HG03139 (cell line): ENCODE measurements at regions not wholly inside any gene's neighbourhood (a gene's known extent, or its start where the extent isn't known, plus 50 kb on each side); places are given as distances from the start of the nearest gene placed in this dataset.
"Not testable (repeated sequence)": the region's sequence is repeated elsewhere in the genome, so short reads cannot be mapped to it uniquely, and the experiment has no call there.

ENCODE experiments used
- ATAC-seq: cut with Tn5 transposase; IDR thresholded peaks from one replicate; pipeline ENCODE4 v1.9.1; 2021; ENCODE audit not compliant: unreplicated experiment

DNA sequence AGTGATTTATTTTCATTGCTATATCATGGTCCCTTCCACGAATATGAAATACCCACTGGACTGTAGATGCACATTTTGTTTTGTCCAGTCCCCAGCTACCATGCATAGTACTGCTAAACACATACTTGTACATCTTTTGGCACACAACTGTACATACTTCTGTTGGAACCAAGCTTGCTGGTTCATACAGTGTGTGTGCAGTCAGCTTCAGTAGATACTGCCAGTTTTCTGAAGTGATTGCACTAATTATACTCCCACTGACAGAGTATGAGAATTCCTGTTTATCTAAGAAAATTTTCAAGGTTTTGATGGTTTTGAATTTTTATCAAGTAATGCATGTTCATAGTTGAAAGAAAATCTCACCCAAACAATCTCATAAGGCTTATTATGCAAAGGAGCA, 100.7 kb upstream of the LMCD1 start:
- no peak for ATAC-seq

DNA sequence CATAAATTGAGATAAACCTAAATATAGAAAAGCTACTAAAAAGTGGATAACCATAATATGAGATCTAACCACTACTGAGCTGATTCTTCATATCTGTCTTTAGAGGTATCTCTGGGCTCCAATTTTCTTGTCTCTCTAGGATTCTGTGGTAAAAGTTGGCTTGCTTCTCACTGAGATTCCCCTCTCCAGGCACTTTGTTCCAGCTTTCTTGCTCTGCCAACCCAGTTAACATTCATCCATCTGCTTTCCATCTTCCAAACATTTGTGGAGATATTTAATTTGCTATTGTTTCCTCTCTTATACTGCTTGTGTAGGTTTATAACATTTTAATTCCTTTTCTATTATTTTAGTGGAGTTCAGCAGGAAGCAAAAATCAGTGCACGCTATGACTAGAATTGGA, 97.6 kb upstream of the LMCD1 start:
- no peak for ATAC-seq

DNA sequence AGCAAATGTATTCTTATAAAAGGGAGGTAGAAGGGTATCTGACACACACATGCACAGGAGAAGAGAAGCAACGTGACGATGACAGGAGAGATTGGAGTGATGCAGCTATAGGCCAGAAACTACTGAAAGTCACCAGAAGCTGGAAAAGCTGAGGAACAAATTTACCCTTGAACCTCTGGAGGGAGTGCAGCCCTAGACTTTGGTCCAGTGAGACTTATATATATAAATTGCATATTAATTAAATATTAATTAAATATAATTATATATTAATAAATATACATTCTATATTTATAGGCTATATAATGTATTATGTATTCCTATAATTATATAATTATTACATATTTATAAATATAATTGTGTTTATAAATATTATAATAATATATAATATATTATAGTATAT, 96.5 kb upstream of the LMCD1 start:
- no peak for ATAC-seq

DNA sequence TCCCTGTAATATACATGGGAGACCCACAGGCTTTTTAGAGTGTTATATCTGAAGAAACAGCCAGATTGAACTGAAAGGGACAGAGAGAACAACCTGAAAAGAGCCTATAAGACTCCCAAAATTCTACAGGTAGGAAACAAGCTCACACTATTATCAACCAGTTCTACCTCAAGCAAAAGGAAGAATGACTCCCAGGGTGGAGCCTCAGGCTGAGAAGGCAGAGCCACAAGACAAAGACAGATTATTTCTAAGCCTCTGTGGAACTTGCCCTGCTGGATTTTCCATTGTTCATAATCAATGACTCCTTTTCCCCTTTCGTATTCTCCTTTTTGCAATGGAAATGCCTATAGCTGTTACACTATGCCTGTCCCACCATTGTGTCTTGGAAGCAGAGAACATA, 95.1 kb upstream of the LMCD1 start:
- ATAC-seq, result no peak

DNA sequence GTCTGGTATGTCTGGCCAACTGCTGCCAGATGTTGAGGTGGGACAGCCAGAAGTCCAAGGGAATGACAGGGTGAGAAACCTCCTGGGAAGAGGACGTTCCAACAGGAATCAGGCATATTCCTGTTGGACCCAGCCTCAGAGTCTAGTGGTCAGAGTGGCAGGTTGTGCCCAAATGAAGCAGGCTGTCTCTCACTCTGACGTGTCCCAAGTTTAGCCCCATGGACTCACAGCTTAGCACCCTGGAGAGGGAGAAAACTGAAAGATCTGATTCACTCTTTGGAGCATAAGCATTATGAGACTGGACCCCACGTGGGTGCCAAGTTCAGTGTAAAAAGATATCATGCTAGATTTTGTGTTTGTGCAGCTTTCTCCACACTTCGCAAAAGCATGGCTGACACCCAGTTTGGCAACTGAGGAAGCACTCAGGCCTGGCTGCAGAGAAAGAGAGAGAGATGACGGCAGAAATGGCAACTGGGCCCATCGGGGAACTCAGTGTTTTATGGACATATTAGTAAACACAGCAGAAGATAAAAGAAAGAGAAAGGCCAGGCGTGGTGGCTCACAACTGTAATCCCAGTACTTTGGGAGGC, 88.2 kb upstream of the LMCD1 start:
- ATAC-seq, result no peak

DNA sequence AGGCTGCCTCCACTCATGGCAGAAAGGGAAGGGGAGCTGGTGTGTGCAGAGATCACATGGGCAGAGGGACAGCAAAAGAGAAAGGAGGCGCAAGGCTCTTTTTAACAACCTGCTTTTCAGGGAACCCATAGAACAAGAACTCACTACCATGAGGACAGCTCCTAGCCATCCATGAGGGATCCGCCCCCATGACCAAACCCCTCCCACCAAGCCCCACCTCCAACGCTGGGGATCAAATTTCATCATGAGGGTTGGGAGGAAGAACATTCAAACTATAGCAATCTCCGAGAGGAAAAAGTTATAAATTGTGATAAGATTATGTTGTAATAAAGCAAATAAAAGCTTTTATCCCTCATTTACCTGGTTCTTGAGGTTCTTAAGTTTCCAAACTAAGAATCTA, 84.7 kb upstream of the LMCD1 start:
- no peak for ATAC-seq

DNA sequence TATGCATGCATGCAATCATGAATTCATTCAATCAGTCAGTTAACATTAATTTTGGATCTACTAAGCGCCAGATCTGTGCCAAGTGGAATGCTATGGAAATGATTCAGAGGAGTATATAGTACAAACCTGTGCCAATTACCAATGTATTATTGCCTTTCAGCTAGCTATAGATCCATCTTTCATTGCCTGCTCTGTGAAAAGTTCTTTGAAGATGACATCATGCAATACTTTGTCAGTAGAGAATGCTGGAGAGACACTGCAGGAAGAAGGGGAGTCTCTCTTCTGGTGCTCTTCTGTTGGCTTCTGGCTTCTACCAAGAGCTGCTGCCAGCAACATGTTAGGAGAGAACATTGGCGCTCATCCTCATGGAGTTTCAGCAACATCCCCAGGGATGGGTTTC, 81.0 kb upstream of the LMCD1 start:
- no peak for ATAC-seq

DNA sequence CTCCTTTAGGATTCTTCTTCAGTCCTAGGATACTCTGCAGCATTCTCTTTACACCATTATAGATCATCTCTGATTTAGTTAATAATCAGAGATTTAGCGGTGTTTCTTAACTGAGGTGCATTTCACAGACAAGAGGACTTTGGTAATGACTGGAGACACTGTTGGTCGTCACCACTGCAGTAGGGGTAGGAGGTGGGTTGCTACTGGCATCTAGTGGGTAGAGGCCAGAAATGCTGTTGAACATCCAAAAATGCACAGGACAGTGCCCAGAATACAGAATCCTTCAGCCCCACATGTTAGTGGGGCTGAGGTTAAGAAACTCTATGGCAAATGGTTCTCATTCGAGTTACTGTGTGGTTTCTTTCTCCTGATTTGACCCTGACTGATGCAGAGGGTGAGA, 80.4 kb upstream of the LMCD1 start:
- no peak for ATAC-seq

DNA sequence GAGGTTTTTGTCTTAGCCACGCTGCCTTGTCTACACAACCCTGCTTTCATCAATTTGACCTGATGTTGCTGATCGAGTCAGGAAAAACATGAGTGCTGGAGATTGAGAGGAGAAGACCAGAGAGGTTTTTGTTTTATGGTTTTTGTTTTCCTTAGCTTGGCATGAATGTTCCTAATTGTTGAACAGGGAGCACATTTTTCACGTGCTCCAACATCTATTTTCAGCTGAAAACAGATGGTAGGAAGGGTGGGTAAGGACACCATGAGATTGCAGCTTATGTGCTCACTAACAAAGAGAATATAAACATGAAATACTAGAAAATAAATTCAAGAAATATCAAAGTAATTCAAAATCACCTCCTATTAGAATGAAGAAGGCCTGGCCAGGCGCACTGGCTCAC, 79.9 kb upstream of the LMCD1 start:
- no peak for ATAC-seq

DNA sequence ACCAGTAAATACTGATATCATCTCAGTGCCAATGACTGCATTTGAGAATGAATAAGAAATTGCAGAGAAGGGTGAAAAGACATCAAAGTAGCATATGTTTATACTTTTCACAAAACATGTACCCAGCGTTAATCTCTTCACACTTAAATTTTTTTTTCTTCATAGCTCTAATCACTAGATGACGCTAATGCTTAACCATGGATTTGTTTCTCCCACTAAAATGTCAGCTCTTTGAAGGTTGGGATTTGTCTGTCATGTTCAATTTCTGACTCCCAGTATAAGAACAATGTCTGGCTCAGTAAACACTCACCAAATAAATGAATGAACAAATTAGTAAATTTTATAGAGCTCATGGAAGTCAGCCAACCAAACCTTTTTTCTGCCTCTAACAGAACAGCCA, 78.3 kb upstream of the LMCD1 start:
- ATAC-seq, result no peak

DNA sequence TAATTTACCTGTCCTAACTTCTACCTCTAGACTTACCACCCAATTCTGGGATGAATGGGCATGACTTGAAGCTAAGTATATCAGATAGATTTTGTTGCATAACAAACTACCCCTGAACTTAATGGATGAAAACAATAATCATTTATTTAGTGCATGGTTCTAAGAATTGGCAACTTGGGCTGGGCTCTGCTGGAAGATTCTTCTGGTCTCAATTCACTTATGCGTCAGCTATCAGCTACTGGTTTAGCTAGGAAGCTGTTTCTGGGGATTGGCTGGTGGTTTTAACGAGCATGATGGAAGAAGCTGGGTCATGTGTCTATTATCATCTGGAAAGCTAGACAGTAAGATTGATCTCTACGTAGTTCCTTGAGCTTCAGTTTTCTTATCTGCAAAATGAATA, 77.3 kb upstream of the LMCD1 start:
- no peak for ATAC-seq

DNA sequence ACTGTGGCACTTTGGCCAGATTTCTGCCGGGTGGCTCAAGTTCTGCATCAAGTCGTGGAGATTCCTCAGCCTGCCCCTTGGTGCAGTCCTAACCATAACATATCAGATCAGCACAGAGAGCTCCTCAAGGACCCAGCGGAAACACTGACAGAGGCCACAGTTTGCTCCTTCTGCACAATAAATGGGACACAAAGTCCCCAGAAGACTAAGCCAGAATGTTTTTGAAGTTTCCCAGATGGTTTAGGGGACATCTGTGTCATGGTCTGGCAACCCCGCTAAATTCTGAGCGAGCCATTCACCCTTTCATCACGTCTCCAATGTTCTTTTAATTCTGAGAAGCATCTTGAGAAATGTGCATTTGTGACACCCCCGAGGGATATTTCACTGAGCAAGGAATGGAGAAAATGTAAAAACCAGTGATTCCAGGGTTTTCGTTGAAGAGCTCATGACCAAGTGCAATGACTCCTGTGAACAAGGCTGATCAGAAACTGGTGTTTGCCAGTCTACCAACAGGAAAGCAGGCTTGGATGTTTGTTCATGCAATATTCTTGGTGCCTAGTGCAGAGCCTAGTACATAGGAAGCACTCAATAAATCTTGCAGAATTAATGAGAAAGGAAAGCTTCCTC, 64.8 kb upstream of the LMCD1 start:
- no peak for ATAC-seq

DNA sequence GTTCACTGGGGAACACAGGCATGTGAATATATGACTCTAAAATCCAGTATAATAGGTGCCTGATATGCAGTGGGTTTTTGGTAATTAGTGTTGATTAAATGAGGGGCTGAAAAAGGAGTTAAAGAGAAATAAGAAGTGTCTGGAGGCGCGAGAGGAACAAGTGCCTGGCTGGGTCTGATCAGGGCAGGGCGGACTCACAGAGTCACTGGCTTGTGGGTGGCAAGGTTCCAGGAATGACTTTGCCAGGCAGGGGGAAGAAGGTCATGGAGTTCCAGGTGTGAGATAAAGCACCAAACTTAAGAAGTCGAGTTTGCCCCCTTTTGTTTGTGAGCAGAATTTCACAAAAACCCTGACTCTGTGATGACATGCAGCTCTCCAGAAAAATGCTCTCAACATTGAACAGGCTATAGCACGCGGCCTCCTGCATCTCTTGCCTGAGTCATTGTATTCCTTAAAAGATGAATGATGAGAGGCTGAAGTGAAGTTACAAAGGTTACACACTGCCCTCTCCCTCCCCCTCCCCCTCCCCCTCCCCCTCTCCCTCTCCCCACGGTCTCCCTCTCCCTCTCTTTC, 63.0 kb upstream of the LMCD1 start:
- ATAC-seq, result no peak

DNA sequence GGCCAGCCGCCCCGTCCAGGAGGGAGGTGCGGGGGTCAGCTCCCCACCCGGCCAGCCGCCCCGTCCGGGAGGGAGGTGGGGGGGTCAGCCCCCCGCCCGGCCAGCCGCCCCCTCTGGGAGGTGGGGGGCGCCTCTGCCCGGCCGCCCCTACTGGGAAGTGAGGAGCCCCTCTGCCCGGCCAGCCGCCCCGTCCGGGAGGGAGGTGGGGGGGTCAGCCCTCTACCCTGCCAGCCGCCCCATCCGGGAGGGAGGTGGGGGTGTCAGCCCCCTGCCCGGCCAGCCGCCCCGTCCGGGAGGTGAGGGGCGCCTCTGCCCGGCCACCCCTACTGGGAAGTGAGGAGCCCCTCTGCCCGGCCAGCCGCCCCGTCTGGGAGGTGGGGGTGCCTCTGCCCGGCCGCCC, 61.5 kb upstream of the LMCD1 start:
- ATAC-seq, result not testable (repeated sequence)

DNA sequence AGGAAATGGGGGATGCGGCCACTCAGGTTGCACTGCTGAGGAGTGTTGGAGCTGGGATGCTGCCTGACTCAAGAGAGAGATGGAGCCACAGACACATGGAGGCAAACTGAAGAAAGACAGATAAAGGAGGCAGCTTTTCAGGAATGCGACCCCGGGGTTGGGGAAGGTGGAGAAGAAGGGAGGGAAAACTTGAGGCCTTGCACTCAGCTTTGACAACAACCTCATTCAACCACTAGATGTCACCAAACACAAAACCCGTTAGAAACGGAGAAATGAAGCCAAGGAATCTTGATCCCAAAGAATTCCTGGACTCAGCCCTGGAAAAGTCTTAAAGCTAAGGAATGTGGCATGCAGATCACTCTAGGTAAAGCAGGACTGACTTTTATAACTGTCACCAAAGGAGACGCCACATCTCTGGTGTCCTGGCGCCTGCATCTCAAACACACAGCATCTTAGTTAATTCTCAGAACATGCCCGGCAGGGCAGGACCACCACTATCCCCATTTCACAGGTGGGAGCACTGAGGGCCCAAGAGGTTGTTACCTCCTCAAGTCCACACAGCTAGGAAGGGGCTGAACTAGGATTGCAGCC, 59.6 kb upstream of the LMCD1 start:
- ATAC-seq, result no peak

DNA sequence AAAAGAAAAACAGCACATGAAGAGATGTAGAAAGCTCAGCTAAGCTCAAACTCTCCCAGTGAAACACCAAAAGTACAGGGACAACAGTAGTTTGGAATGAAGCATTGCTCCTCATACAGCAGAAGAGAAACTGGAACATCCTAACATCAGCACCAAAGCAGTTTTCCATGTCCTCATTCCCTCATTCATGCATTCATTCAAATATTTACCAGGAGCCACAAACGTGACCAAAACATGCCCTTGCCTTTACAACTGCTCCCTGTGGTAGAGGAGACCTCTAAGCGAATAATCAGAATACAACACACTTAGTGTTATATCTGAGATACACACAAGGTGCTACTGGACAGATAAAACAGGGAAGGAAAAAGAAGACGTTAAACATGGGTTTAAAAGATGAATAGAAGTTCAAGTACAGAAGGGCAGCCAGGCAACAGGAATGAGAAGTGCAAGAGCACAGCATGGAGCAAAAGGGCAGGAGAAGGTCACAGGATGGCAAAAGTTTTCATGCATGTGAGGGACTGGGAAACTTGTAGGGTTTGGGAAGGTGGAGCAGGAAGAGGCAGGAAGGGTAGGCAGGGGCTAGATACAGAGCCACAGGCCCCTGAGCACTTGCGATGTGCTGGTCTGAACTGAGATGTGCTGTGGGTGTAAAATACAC, 58.5 kb upstream of the LMCD1 start:
- no peak for ATAC-seq

DNA sequence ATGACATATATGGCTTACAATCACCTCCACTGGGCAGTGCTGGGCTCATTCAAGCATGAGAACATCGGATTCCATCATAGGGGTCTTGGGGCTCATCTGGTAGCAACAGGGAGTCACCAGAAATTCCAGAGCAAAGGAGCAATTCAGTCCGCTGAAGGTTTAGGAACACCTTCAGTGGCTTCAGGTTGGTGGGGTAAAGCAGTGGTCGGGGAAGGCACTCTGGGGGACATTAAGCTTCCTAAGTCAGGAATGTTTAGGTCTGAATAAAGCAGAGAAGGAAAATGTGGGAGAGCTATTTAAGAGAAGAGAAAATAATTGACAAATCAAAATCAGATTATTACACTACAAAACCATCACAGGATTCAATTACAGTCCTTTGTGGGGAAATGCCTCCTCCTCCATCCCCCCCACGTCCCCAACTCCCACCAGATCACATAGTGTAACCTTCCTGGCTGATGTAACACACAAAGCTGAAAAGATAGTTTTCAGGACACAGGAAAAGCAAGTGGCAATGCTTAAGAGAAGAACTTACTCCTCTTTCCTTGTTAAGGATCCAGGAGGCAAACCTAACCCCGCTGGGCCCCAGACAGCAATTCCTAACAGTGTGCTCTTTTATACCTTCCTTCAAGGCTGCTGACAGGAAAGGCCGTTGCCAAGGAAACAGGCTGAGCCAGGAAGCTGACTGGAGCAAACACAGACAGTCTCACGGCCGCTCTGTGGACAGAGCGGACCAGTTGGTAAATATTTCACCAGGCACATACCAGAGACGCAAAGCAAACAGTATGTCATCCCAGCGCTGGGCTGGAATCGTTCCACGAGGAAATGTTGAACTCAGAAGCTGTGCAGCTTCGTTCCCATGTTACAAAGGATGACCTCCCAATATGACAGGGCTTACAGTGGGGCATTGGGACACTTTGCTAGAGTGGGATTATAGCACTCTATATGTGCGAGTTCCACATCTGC, 57.5 kb upstream of the LMCD1 start:
- ATAC-seq, result no peak

DNA sequence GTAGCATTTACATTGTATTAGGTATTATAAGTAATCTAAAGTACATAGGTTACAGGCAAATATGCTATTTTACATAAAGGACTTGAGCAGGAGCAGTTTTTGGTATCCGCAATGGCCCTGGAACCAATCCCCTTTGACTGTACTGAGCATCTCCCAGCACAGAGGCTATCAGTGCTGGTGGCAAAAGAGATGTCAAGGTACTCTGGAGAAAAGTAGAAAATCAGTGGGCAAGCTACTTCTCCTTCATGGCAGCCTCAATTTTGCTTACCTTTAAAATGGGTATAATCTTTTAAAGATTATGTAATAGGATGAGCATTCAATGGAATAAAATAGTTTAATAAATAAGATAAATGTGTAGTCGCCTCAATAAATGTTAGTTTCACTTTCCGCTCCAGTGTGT, 56.7 kb upstream of the LMCD1 start:
- ATAC-seq, result no peak

DNA sequence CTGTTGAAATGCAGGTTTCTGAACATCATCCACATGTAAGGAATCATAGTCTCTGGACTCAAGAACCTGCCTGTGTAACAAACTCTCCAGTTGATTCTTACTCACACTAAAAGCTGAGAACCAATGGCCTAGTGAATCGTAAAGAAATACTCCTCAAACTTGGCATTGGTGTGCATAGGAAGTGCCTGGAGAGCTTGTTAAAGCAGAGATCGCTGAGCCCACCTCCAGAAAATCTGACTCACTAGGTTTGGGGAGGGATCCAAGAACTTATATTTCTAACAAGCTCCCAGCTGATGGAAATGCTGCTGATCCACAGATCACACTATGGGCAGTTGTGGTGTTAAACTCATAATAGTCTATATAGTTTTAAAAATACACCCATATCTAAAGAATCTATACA, 55.8 kb upstream of the LMCD1 start:
- ATAC-seq, result no peak

DNA sequence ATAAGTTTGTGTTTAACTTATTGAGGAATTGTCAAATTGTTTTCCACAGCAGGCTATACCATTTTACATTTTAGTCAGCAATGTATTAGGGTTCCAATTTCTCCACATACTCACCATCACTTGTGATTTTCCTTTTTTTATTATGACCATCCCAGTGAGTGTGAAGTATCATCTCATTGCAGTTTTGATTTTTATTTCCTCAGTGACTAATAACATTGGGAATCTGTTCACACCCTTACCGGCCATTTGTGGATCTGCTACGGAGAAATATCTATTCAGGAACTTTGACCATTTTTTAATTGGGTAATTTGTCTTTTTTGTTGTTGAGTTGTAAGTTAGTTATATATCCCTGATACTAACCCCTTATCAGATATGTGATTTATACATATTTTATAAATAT, 54.8 kb upstream of the LMCD1 start:
- ATAC-seq, result no peak

DNA sequence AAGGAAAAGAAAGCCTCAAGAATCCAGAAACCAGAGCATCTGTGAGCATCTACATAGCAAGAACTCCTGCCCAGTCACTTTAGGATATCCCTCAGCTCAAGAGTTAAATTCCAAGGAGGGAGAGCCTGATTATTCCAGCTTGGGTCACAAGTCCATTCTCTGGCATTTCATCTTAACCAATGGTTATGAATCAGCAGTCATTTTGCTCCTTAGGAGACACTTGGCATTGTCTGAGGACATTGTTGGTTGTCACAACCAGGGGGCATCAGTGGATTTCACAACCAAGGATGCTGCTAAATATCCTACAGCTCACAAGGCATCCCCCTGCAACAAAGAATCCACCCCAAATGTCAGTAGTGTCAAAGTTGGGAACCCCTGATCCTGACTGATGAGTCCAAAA, 51.0 kb upstream of the LMCD1 start:
- no peak for ATAC-seq
